ENCODE measurements at regions not wholly inside any gene's neighbourhood (a gene's known extent, or its start where the extent isn't known, plus 50 kb on each side); places are given as distances from the start of the nearest gene placed in this dataset.
A peak's percentile ranks its signal among the peaks of the same experiment; 100 is the strongest.

DNA sequence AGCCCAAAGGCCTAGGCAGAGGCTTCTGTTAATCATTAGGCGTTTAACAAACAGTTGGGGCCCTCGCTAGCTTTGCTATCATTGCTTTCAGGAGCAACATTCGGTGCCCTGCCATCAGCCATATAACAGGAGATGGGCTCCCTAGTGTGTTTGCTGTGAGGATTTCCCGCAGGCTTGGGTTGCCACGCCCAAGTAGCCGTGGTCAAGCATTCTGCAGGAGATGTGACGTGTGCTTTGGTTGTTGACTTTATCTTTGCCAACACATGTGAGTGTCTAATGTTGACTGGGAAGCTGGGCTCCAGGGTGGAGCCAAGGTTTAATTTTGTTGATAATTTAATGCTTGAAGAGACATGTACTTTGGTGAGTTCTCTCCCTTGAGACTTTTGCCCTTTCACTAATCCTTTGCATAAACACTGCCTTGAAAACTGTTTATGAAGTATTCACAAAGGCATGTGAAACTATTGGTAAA lies 184.6 kb upstream of the KIT start:
- WGBS, 2 experiments (ENCODE audit: extremely low coverage in 2 of 2, insufficient read length in 1 of 2), result 80% methylated on average over 1 of the region's 7 CpGs; no CpG with 5 or more reads in 1 of the 2 experiments
- Histone ChIP-seq H3K23ac (ENCODE audit: low read depth, low read length) (no peak overlapping the region), H2BK5ac (ENCODE audit: low read depth, low read length, poor library complexity, severe bottlenecking) (no peak overlapping the region), H2AFZ (replicated peaks; ENCODE audit: low read length, poor library complexity) (no peak overlapping the region), H4K5ac (ENCODE audit: low read depth, low read length) (no peak overlapping the region; the same call in 1 of the 2 replicates), H4K20me1 (ENCODE audit: insufficient read depth, low read length) (no peaks in the 10 kb centered on the region), H3K4me3 (ENCODE audit: insufficient read depth, low read depth, low read length) (no peak overlapping the region), H3K27me3 (ENCODE audit: control insufficient read depth, insufficient read depth, low read length) (no peaks in the 10 kb centered on the region), H3K4ac (ENCODE audit: low read depth, low read length) (peak overlapping the region; percentile 15; the same call in 1 of the 2 replicates), H3K14ac (replicated peaks; ENCODE audit: low read depth, low read length) (0 out of 2 replicates have a peak overlapping the region, but pooled peaks have one; percentile 11), H2AK5ac (ENCODE audit: low read depth, low read length) (peak overlapping the region; percentile 20; the same call in 1 of the 2 replicates), H3K36me3 (ENCODE audit: control insufficient read depth, insufficient read depth, low read length) (no peaks in the 10 kb centered on the region), H2BK20ac (ENCODE audit: low read depth, low read length) (no peak overlapping the region), H3K9ac (ENCODE audit: low read depth, low read length) (no peak overlapping the region), H2BK120ac (ENCODE audit: low read depth, low read length) (peak overlapping the region; percentile 9), H3K18ac (ENCODE audit: low read depth, low read length) (peak overlapping the region; percentile 47; the same call in 1 of the 2 replicates), H4K91ac (ENCODE audit: insufficient read depth, low read depth, low read length) (no peak overlapping the region), H3K79me1 (ENCODE audit: low read depth in 1 of 2, low read length in 2 of 2) (no peaks in the 10 kb centered on the region), H3K9me3 (ENCODE audit: control insufficient read depth, insufficient read depth, low read length) (peaks cover 2% of the 10 kb centered on the region; the same call in 1 of the 2 replicates), H2AK9ac (replicated peaks; ENCODE audit: low read depth, low read length, poor library complexity) (no peak overlapping the region), H3K4me1 (ENCODE audit: control insufficient read depth, insufficient read depth, low read length) (peaks cover 6% of the 10 kb centered on the region), H3K27ac (ENCODE audit: insufficient read depth, low read length) (peak overlapping the region; percentile 21; the same call in 1 of the 2 replicates), H4K8ac (ENCODE audit: low read depth in 2 of 2, low read length in 2 of 2) (no peak overlapping the region), H3K56ac (ENCODE audit: extremely low read depth, insufficient read depth, low read length) (no peak overlapping the region), H2BK15ac (ENCODE audit: low read depth, low read length) (no peak overlapping the region), H3K9me1 (ENCODE audit: insufficient read depth, low read length) (peaks cover 2% of the 10 kb centered on the region; the same call in 1 of the 2 replicates), H3K4me2 (ENCODE audit: low read depth, low read length) (no peak overlapping the region)
- peak; percentile 64 for ATAC-seq (ENCODE audit: low read depth)
- DNase-seq, result peak; percentile 14
- dilution Hi-C loops (cut with HindIII; ENCODE audit: low sequenced_read_pairs, unreplicated experiment), result no loop called here
- TF ChIP-seq, protein P1, sequence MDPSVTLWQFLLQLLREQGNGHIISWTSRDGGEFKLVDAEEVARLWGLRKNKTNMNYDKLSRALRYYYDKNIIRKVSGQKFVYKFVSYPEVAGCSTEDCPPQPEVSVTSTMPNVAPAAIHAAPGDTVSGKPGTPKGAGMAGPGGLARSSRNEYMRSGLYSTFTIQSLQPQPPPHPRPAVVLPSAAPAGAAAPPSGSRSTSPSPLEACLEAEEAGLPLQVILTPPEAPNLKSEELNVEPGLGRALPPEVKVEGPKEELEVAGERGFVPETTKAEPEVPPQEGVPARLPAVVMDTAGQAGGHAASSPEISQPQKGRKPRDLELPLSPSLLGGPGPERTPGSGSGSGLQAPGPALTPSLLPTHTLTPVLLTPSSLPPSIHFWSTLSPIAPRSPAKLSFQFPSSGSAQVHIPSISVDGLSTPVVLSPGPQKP (IDR thresholded peaks at IDR 0.05; ENCODE audit: borderline replicate concordance, low read depth, low read length), result no peak
- intact Hi-C loops (cut with micrococcal nuclease), result no loop called here
- in situ Hi-C loops (cut with MboI; ENCODE audit: low sequenced_read_pairs), result no loop called here
- CTCF ChIA-PET, result no interaction called here
- POLR2A ChIA-PET (ENCODE audit: unreplicated experiment), result no interaction called here
- BruUV-seq (replicated peaks), result no TSS peak

All from IMR-90 (cell line).